ENCODE measurements at regions not wholly inside any gene's neighbourhood (a gene's known extent, or its start where the extent isn't known, plus 50 kb on each side); places are given as distances from the start of the nearest gene placed in this dataset.

- no peak overlapping the region for H3K27ac ChIP-seq (ENCODE audit: low read depth in 2 of 2, low read length in 1 of 2)
- no peak overlapping the region for H3K9ac ChIP-seq
- H3K27me3 ChIP-seq (ENCODE audit: insufficient read depth): no peaks in the 10 kb centered on the region
- 59% methylated on average over 16 of the region's 16 CpGs for WGBS (ENCODE audit: low lambda C conversion rate)
- ChIA-PET CTCF (interaction anchor here (1.2 kb wide), 1 partner anchor 10 kb away, joined by 4 read pairs; no protein-coding TSS in a partner anchor), POLR2A (no interaction called here)
- H3K9me2 ChIP-seq: no peaks in the 10 kb centered on the region
- TF ChIP-seq GABPA (IDR thresholded peaks at IDR 0.05; ENCODE audit: low read depth) (no peak), FOXM1 (IDR thresholded peaks at IDR 0.05; ENCODE audit: low read depth) (no peak), USF1 (IDR thresholded peaks at IDR 0.05; ENCODE audit: borderline replicate concordance, low read depth) (no peak), TAF1 (IDR thresholded peaks at IDR 0.05; ENCODE audit: borderline replicate concordance, low read depth, low read length) (no peak), IRF3 (IDR thresholded peaks at IDR 0.05; ENCODE audit: low read depth, low read length) (no peak), GATA2 (CRISPR knock-in tag; IDR thresholded peaks at IDR 0.05) (no peak), JUND (IDR thresholded peaks at IDR 0.05) (no peak), POLR2AphosphoS5 (IDR thresholded peaks at IDR 0.05; ENCODE audit: low read depth, low read length) (no peak), MEF2A (IDR thresholded peaks at IDR 0.05; ENCODE audit: borderline replicate concordance, low read depth) (no peak), CHD2 (IDR thresholded peaks at IDR 0.05; ENCODE audit: low read length, partially characterized antibody) (no peak), REST (IDR thresholded peaks at IDR 0.05; ENCODE audit: low read depth, low read length) (no peak), USF2 (IDR thresholded peaks at IDR 0.05; ENCODE audit: borderline replicate concordance, low read depth, low read length) (no peak), NRF1 (IDR thresholded peaks at IDR 0.05; ENCODE audit: low read depth, low read length) (no peak), RXRA (IDR thresholded peaks at IDR 0.05; ENCODE audit: borderline replicate concordance, low read depth) (no peak), RCOR1 (IDR thresholded peaks at IDR 0.05; ENCODE audit: low read length) (no peak), SMC3 (IDR thresholded peaks at IDR 0.05; ENCODE audit: low read depth, low read length) (no peak), FOXJ3 (CRISPR knock-in tag; IDR thresholded peaks at IDR 0.05) (no peak), CTCF (IDR thresholded peaks at IDR 0.05) (no peak)
- H3K4me2 ChIP-seq: no peak overlapping the region
- no peaks in the 10 kb centered on the region for H3K9me3 ChIP-seq
- no peak overlapping the region for H2AFZ ChIP-seq (ENCODE audit: low read depth)
- H4K20me1 ChIP-seq (ENCODE audit: insufficient read depth): no peaks in the 10 kb centered on the region
- DNase-seq: no peak
- no peaks in the 10 kb centered on the region for H3K36me3 ChIP-seq (replicated peaks in 1 of 2; ENCODE audit: control insufficient read depth in 1 of 2, insufficient read depth in 2 of 2, low read length in 1 of 2)
- no peaks in the 10 kb centered on the region for H3K79me2 ChIP-seq (ENCODE audit: insufficient read depth)
- H3F3A ChIP-seq (replicated peaks; ENCODE audit: insufficient read depth): no peaks in the 10 kb centered on the region
- H3K4me3 ChIP-seq (ENCODE audit: low read depth in 2 of 2, low read length in 1 of 2): no peak overlapping the region
- no peaks in the 10 kb centered on the region for H3K4me1 ChIP-seq (ENCODE audit: control insufficient read depth in 1 of 2, insufficient read depth in 2 of 2, low read depth in 1 of 2, low read length in 1 of 2)
Observed at GRCh38 chr13:106796280-106797047, 228.5 kb upstream of the ARGLU1 start.
